SIG-M5 treated with dmso at 0.1 percent for 504 hours (cell line): ENCODE measurements at regions not wholly inside any gene's neighbourhood (a gene's known extent, or its start where the extent isn't known, plus 50 kb on each side); places are given as distances from the start of the nearest gene placed in this dataset.

Experiments
- DNase-seq: peaks from one replicate; lab custom pipeline; 2025; ENCODE audit not compliant: unreplicated experiment; lab: John Stamatoyannopoulos, UW

- no peak for DNase-seq
These were observed 116.2 kb downstream of the NSUN3 start for GRCh38 chr3:94179059-94179458.

- no peak for DNase-seq
These were observed 120.7 kb downstream of the NSUN3 start for GRCh38 chr3:94183551-94183950.

- DNase-seq, result no peak
These were observed 121.9 kb downstream of the NSUN3 start for GRCh38 chr3:94184781-94185180.

GRCh38 chr3:94185753-94186152, 122.9 kb downstream of the NSUN3 start:
- no peak for DNase-seq

GRCh38 chr3:94187697-94188096, 124.8 kb downstream of the NSUN3 start:
- DNase-seq, result no peak

GRCh38 chr3:94195381-94195780, 132.5 kb downstream of the NSUN3 start:
- DNase-seq, result no peak

- no peak for DNase-seq
These were observed 143.4 kb downstream of the NSUN3 start for GRCh38 chr3:94206291-94206690.

DNA sequence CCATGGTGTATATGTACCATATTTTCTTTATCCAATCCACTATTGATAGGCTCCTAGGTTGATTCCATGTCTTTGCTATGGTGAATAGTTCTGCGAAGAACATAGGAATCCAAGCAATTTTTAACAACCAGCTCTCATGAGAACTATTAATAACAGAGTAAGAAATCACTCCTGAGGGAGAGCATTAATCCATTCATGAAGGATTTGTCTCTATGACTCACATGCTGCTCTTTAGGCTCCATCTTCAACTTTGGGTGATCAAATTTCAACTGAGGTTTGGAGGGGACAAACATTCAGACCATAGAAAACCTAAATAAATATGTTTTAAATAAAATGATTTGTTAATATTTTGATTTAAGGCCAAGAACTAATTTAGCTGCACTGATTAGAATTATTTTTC, 147.4 kb downstream of the NSUN3 start:
- no peak for DNase-seq

DNA sequence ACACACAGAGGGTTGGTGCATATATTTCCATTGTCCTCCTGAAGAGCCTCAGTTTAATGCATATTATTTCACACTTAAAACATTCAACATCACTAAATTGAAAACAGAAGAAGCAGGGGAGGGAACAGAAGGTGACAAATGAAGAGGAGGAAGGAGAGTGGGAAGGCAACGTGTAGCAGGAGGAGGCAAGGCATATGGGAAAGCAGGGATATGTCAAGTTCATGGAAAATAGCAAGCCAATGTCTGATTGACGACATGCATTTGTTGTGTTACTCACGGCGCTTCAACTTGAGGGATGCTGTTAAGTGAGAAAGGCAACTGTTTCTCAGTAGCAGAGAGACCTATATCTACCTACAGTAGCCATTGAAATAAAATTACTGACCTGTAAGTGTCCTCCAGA, 154.5 kb downstream of the NSUN3 start:
- DNase-seq, result no peak

GRCh38 chr3:94220426-94220825, 157.6 kb downstream of the NSUN3 start:
- no peak for DNase-seq

GRCh38 chr3:94221829-94222228, 159.0 kb downstream of the NSUN3 start:
- no peak for DNase-seq

GRCh38 chr3:94225148-94225865, 162.4 kb downstream of the NSUN3 start:
- no peak for DNase-seq

DNA sequence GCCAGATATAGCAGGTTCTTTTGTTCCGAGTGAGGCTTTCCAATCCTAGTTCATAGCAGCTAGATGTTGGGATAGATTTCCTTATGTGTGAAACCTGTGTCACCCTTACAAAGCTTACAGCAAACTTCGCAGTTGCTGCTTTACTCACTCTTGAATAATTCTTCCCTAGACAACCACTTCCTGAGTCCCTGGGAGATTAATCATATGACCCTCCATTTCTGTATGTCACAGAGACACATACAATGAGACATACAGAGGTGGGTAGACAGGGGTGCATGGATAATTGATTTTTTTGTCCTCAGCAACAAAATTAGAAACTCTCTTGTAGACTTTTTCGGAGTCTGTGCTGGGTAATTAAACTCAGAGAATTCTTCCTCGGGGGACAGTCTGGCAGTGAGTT, 163.2 kb downstream of the NSUN3 start:
- no peak for DNase-seq

- DNase-seq, result no peak
These were observed 170.1 kb downstream of the NSUN3 start for GRCh38 chr3:94232921-94233320.

DNA sequence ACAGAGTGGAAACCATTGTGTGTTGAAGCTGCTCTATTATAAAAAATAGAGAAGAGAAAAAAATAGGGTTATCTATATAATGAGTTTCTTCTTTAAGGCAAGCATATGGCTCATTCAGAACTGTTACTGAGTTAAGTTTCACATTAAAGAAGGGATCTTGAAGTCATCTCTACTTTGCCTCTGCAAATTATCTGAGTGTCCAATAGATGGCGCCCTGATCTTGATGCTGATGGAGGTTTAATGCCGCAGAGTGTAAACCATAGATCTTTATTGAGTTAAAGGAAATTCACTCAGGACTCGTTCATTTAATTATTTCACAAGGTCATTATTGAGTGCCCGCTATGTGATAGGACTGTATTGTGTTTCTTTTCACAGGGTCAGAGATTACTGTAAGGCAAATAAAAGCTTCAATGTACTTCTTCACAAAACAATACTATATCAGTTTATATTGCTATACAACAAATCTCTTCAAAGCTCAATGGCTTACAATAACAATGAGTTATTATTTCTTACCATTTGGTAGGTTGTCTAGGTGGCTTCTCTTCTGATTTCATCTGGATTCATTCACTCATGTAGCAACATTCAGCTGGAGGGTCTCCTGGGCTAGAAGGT, 171.4 kb downstream of the NSUN3 start:
- peak; percentile 28 for DNase-seq

DNA sequence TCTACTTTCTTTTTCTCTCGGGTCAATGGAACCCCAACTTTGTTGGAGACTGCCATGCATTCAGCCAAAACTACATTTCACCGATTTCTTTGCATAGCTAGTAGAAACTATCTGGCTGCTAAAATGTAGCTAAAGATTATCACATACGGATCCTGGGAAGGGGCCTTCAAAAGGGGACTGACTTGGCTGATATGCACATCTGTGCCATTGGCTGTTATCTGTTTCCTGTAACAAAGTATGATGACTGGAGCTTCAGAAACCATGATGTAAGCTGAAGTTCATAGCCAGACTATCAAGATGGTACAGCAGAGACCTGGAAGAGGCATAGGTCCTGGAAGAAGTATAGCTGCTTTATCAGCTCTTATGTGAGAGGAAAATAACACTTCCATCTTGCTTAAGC, 179.1 kb downstream of the NSUN3 start:
- DNase-seq, result no peak

DNA sequence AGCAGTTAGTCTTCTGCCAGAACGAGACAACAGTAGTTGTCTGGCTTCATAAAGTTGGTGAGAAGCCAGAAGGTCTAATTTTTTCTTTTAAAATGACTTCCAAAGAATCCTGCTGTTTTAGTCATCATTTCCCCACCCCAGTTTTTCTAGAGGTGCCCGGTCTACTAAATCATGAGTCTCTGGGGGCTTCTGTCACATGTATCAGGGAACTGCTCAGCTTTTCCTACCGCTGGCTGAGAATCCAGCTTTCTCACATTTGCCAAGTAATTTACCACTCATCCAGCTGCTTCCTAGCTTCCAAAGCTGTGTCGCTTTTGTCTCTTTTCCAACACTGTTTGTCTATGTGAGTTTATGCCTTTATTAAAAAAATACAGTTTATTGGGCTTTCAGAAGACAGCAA, 183.3 kb downstream of the NSUN3 start:
- no peak for DNase-seq

GRCh38 chr3:94248042-94248441, 185.2 kb downstream of the NSUN3 start:
- DNase-seq, result no peak

DNA sequence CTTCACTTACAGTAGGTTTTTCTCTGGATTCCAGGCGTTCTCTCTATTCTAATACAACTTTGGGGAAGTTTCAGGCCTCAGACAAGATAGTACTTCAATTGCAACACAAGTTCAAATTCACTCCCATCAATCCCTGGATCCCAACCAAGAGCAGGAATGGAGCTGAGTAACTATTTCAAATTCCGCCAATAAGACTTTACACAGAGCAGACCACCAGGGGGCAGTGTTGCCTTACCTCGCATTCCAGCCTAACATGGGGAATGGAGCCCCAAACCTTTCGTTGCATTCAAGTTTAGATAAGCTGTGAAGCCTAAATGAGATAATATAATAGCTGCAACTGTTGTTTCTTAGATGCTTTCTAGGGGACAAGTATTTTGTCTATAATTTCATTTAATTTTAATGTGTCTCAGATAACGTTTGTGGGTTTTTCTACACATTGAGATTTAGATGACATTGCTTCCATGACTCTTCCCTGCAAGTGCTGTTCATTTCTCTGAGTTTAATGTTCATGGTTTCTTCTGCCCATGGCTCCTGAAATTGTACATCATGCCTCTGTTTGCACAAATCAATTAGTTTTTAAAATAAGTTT, 186.7 kb downstream of the NSUN3 start:
- DNase-seq, result peak; percentile 64

DNA sequence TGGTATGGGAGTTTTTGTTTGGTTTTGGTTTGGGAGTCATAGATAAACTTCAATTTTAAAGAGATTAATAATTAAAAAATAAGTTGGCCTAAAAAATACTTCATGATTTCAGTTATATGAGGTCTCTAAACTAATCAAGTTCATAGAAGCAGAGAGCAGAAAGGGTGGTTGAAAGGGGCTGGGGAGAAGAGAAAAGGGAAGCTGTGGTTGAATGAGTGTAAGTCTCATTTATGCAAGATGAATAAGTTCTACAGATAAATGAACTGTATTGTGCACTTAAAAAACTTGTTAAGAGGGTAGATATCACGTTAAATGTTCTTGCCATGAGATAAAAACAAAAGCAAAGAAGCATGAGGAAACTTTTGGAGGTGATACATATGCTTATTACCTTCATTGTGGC, 188.7 kb downstream of the NSUN3 start:
- peak; percentile 7 for DNase-seq

GRCh38 chr3:94252316-94252715, 189.5 kb downstream of the NSUN3 start:
- DNase-seq, result no peak
